GM21619 (cell line): ENCODE measurements at regions not wholly inside any gene's neighbourhood (a gene's known extent, or its start where the extent isn't known, plus 50 kb on each side); places are given as distances from the start of the nearest gene placed in this dataset.
"Not testable (repeated sequence)": the region's sequence is repeated elsewhere in the genome, so short reads cannot be mapped to it uniquely, and the experiment has no call there.

Experiments
- ATAC-seq: cut with Tn5 transposase; IDR thresholded peaks from one replicate; pipeline ENCODE4 v1.9.1; 2021; ENCODE audit not compliant: unreplicated experiment

- ATAC-seq = not testable (repeated sequence)
These were observed 1065.1 kb downstream of the RPIA start for GRCh38 chr2:89756616-89757015.

GRCh38 chr2:89758332-89759026, 1067.0 kb downstream of the RPIA start:
- ATAC-seq = not testable (repeated sequence)

- not testable (repeated sequence) for ATAC-seq
These were observed 1069.3 kb downstream of the RPIA start for GRCh38 chr2:89760762-89761161.

GRCh38 chr2:89761171-89761570, 1069.7 kb downstream of the RPIA start:
- not testable (repeated sequence) for ATAC-seq

GRCh38 chr2:89761863-89762262, 1070.4 kb downstream of the RPIA start:
- ATAC-seq = not testable (repeated sequence)

- ATAC-seq = not testable (repeated sequence)
These were observed 1071.2 kb downstream of the RPIA start for GRCh38 chr2:89762461-89763253.

GRCh38 chr2:89763254-89763580, 1071.7 kb downstream of the RPIA start:
- no peak for ATAC-seq

GRCh38 chr2:89763581-89764485, 1072.4 kb downstream of the RPIA start:
- ATAC-seq = no peak

GRCh38 chr2:89764571-89765360, 1073.3 kb downstream of the RPIA start:
- not testable (repeated sequence) for ATAC-seq

- ATAC-seq = not testable (repeated sequence)
These were observed 1073.9 kb downstream of the RPIA start for GRCh38 chr2:89765361-89765718.

- ATAC-seq = not testable (repeated sequence)
These were observed 1074.9 kb downstream of the RPIA start for GRCh38 chr2:89766141-89766990.

- ATAC-seq = not testable (repeated sequence)
These were observed 1075.6 kb downstream of the RPIA start for GRCh38 chr2:89767058-89767457.

GRCh38 chr2:89767572-89768435, 1076.3 kb downstream of the RPIA start:
- no peak for ATAC-seq

- ATAC-seq = no peak
These were observed 1084.4 kb downstream of the RPIA start for GRCh38 chr2:89775885-89776284.

- no peak for ATAC-seq
These were observed 1088.8 kb downstream of the RPIA start for GRCh38 chr2:89780318-89780717.

GRCh38 chr2:89781962-89782361, 1090.5 kb downstream of the RPIA start:
- no peak for ATAC-seq

- ATAC-seq = no peak
These were observed 1093.5 kb downstream of the RPIA start for GRCh38 chr2:89784960-89785359.

- ATAC-seq = not testable (repeated sequence)
These were observed 1094.1 kb downstream of the RPIA start for GRCh38 chr2:89785528-89785927.

GRCh38 chr2:89786642-89787041, 1095.2 kb downstream of the RPIA start:
- not testable (repeated sequence) for ATAC-seq
